ENCODE measurements at regions not wholly inside any gene's neighbourhood (a gene's known extent, or its start where the extent isn't known, plus 50 kb on each side); places are given as distances from the start of the nearest gene placed in this dataset.

DNA sequence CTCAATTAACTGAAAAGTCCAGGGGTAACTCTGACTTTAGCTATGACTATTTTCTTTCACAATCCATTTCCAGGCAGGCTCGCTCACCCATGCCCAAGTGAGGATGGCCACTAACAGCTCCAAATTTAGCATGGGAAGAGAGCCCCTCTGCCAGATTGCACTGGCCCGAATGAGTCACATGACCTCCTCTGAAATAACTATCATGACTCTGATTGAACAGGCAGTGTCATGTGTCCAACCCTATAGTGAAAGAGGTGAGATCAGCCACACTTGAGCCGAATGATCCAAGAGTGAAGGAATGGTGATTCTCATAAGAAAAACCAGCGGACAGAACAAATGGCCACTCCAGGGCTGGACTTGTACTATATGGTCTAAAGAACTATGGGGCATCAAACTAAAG is 242.3 kb downstream of the NSG2 start:
- DNase-seq (ENCODE audit: low read depth in 2 of 2), result no peak
- TF ChIP-seq, protein P1, sequence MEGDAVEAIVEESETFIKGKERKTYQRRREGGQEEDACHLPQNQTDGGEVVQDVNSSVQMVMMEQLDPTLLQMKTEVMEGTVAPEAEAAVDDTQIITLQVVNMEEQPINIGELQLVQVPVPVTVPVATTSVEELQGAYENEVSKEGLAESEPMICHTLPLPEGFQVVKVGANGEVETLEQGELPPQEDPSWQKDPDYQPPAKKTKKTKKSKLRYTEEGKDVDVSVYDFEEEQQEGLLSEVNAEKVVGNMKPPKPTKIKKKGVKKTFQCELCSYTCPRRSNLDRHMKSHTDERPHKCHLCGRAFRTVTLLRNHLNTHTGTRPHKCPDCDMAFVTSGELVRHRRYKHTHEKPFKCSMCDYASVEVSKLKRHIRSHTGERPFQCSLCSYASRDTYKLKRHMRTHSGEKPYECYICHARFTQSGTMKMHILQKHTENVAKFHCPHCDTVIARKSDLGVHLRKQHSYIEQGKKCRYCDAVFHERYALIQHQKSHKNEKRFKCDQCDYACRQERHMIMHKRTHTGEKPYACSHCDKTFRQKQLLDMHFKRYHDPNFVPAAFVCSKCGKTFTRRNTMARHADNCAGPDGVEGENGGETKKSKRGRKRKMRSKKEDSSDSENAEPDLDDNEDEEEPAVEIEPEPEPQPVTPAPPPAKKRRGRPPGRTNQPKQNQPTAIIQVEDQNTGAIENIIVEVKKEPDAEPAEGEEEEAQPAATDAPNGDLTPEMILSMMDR (IDR thresholded peaks at IDR 0.05; ENCODE audit: low read depth, low read length), result no peak
- H3K4me3 ChIP-seq (replicated peaks in 1 of 2; ENCODE audit: low read depth in 2 of 2, low read length in 2 of 2), result no peak overlapping the region

DNA sequence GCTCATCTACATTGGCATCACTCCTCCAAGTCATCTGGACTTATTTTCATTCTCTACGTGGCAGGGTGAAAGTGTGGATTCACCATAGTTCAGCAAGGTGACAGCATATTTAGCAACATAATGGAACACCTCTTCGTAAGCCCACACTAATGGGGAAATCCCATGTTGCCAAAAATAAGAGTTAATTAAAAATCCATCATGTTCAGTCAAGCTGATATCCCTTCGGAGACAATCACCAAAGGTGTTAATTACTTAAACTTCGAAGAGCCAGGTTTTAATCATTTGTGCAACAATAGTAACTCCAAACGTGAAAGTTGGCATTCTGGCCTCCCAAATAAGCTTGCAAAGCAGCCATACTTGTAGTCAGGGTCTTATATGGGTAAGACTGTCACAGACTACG is 242.9 kb downstream of the NSG2 start:
- no peak for DNase-seq (ENCODE audit: low read depth in 2 of 2)
- no peak overlapping the region for H3K4me3 ChIP-seq (replicated peaks in 1 of 2; ENCODE audit: low read depth in 2 of 2, low read length in 2 of 2)
- TF ChIP-seq, protein P1 (IDR thresholded peaks at IDR 0.05; ENCODE audit: low read depth, low read length), result no peak

DNA sequence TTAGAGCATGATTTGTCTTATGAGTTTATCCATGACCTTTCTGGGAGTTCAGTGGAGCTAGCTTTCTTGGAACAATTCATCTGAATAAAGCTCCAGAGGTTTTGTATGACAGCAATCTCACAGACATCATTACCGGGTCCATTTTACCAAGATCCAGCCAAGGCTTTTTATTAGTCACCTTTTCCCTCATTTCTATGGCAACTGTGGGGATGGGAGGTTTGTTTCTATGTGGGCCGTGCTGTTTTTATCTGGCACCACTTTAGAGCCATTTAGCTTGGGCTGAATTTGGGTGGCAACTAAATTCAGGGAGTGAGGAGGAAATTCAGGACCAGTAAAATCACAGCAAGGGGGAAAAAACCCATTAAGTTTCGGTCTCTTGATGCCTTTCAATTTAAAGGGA is 245.7 kb downstream of the NSG2 start:
- no peak overlapping the region for H3K4me3 ChIP-seq (replicated peaks in 1 of 2; ENCODE audit: low read depth in 2 of 2, low read length in 2 of 2)
- TF ChIP-seq, protein P1 (IDR thresholded peaks at IDR 0.05; ENCODE audit: low read depth, low read length), result no peak
- DNase-seq (ENCODE audit: low read depth in 2 of 2), result no peak

DNA sequence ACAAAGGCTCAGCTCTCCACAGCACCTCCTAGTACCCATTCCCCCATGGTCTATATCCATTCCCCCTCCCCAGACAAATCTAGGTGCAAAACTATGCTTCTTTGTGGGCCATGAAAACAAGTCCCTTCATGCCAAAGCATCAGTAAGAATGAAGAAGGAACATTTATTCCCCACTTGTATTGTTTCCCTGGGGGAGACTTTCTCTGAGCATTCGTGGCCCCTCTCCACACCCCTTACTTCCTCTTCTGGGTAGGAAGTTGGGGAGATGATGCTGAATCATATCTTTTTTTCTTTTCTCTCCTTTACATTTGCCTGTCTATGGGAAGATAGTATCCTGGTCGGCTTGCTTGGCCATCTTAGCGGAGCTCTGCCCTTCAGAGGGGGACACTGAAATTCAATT is 246.8 kb downstream of the NSG2 start:
- TF ChIP-seq, protein P1 (IDR thresholded peaks at IDR 0.05; ENCODE audit: low read depth, low read length), result no peak
- H3K4me3 ChIP-seq (replicated peaks in 1 of 2; ENCODE audit: low read depth in 2 of 2, low read length in 2 of 2), result no peak overlapping the region
- DNase-seq (ENCODE audit: low read depth in 2 of 2), result no peak

DNA sequence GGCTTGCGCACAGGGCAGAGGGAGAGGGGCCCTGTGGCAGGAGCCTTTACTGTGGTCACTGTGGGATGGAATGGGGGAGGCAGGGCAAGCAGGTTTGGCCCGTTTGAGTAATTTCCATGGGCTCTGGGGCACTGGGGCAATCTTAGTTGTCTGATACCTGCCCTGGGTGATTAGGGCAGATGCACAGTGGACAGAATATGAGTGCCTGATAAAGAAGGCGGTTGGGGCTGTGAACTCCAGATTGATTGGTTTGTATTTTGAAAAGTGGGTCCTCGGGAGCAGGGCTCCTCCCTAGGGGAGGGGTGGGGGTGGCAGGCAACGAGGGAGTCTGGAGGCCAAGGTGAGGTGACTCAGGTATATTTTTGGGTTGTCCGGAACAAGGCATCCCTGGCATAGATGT is 247.5 kb downstream of the NSG2 start:
- no peak for DNase-seq (ENCODE audit: low read depth in 2 of 2)
- TF ChIP-seq, protein P1 (IDR thresholded peaks at IDR 0.05; ENCODE audit: low read depth, low read length), result no peak
- H3K4me3 ChIP-seq (replicated peaks in 1 of 2; ENCODE audit: low read depth in 2 of 2, low read length in 2 of 2), result no peak overlapping the region

DNA sequence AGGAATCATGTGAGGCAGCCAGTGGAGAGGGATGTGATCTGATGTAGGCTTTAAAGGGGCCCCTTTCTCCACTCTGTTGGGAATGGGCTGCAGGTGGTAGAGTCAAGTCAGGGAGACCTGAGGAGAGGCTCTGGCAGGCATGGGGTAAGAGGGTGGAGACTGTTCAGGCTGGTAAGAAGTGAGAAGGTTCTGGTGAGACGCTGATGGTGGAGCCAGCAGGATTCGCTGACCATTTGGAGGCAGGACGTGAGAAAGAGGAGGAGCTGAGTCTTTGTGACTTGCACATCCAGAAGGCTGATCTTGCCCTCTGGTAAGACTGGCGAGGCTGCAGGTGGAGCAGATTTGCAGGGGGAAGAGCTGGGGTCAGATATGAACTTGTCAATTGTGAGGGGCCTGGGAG is 248.0 kb downstream of the NSG2 start:
- no peak for DNase-seq (ENCODE audit: low read depth in 2 of 2)
- no peak overlapping the region for H3K4me3 ChIP-seq (replicated peaks in 1 of 2; ENCODE audit: low read depth in 2 of 2, low read length in 2 of 2)
- TF ChIP-seq, protein P1 (IDR thresholded peaks at IDR 0.05; ENCODE audit: low read depth, low read length), result no peak

DNA sequence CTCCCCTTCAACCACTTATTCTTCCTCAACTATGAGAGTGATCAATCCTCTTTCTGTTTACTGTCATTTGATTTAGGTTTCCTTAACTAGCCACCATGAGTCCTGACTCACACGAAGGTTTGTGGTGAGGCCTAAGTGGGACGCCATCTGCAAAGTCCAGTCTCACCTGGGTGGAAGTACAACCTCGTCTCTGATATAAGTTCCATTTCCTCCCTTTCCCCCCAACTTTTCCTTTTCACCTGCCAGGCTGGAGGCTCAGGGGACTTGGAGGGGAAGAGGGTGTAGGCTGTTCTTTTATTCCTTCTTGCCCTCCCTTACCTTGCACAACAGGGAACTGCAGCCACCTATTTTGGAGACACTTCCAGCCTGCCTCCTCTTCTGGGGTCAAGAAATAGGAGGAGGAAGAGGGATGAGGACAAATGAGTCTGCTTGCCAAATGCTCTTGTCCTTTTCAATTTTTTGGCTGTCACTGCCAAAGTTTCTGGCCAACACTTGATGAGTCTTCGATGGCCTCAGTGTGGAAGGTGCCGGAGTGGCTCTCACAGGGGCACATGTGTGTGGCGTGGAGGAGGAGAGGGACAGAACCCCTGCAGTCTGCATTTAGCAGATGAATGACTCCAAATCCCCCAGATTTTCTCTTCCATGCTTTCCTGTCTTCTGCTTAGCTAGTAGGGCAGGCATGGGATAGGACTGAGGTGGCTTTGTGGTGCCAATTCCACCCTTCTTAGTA is 249.6 kb downstream of the NSG2 start:
- TF ChIP-seq, protein P1 (IDR thresholded peaks at IDR 0.05; ENCODE audit: low read depth, low read length), result no peak
- DNase-seq (ENCODE audit: low read depth in 2 of 2), result no peak

More for the DNA sequence above, 249.6 kb downstream of the NSG2 start:
- H3K4me3 ChIP-seq (replicated peaks in 1 of 2; ENCODE audit: low read depth in 2 of 2, low read length in 2 of 2), result no peak overlapping the region

All from cardiac fibroblast (primary cell).